ENCODE measurements at regions not wholly inside any gene's neighbourhood (a gene's known extent, or its start where the extent isn't known, plus 50 kb on each side); places are given as distances from the start of the nearest gene placed in this dataset.
"Not testable (repeated sequence)": the region's sequence is repeated elsewhere in the genome, so short reads cannot be mapped to it uniquely, and the experiment has no call there.

DNA sequence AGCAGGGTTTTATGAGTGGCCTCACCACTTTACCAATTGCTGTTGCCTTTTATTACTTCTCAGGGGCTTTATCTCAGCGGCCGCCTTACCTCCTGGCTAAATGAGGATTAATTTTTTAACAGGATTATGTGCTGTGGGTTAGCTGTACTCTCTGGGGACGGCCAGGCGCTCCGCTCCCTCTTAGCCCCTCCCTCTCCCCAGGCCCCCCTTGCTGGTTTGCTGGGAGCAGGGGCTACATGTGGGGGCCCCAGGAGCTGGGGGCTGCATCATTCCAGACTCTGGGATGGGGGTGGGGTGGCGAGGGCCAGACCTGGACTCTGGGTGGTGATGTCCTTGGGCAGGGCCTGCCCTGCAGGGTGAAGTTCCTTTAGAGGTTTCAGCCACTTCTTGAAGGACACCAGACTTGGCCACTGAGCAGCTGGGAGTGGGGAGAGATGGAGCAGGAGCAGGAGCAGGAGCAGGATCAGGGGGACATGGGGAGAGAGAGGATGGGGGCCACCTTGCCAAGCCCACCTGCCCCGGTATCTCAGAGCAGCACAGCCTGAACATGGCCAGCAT lies 196.1 kb downstream of the GOLGA6L6 start:
- DNase-seq (ENCODE audit: low read depth) = no peak

DNA sequence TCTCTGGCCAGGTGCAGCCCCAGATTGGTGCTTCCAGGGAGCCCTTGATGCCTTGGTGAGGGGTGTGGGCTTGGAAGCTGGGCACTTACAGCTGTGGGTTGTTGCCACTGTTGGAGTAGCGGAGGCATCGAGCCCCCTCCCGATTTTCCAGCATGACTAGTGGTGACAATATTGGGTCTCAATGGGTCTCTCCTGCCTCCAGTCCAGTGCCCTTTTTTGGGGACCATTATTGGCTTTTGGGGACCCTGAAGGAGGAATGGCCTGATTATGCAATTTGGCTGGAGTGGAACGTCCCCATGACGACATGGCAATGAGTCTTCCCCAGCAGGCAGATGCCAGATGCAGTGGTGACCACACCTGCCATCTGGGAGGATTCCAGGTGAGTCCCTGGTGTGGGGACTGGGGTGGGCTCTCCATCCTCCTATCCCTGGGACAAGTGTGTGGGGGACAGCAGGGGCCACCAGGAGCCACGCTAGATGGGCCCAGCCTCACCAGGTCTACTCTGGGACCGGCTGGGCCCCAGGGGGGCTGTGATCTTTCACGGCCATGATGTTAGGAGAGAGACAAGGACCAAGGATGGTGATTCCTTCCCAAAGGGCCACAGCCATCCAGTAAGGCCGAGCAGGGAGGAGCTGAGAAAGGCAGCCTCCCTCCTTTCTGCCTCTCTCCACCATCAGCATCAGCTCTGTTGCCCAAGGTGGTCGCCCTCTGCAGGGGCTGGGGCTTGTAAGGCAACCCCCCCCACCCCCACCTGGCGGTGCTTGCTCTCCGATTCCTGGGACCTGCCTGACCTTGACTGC lies 196.8 kb downstream of the GOLGA6L6 start:
- DNase-seq (ENCODE audit: low read depth) = no peak

- not testable (repeated sequence) for DNase-seq (ENCODE audit: low read depth)
These were observed 198.0 kb downstream of the GOLGA6L6 start for GRCh38 chr15:20343395-20344211.

DNA sequence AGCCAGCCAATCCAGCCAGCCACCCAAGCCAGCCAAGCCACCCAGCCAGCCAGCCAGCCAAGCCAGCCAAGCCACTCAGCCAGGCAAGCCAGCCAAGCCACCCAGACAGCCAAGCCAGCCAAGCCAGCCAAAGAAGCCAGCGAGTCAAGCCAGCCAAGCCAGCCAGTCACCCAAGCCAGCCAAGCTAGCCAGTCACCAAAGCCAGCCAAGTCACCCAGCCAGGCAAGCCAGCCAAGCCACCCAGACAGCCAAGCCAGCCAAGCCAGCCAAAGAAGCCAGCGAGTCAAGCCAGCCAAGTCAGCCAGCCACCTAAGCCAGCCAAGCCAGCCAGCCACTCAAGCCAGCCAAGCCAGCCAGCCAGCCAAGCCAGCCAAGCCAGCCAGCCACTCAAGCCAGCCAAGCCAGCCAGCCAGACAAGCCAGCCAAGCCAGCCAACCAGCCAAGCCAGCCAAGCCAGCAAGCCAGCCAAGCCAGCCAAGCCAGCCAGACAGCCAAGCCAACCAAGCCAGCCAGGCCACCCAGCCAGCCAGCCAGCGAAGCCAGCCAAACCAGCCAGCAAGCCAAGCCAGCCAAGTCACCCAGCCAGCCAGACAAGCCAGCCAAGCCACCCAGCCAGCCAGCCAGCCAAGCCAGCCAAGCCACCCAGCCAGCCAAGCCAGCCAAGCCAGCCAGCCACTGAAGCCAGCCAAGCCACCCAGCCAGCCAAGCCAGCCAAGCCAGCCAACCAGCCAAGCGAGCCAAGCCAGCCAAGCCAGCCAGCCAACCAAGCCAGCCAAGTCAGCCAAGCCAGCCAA lies 198.8 kb downstream of the GOLGA6L6 start:
- DNase-seq (ENCODE audit: low read depth) = not testable (repeated sequence)

DNA sequence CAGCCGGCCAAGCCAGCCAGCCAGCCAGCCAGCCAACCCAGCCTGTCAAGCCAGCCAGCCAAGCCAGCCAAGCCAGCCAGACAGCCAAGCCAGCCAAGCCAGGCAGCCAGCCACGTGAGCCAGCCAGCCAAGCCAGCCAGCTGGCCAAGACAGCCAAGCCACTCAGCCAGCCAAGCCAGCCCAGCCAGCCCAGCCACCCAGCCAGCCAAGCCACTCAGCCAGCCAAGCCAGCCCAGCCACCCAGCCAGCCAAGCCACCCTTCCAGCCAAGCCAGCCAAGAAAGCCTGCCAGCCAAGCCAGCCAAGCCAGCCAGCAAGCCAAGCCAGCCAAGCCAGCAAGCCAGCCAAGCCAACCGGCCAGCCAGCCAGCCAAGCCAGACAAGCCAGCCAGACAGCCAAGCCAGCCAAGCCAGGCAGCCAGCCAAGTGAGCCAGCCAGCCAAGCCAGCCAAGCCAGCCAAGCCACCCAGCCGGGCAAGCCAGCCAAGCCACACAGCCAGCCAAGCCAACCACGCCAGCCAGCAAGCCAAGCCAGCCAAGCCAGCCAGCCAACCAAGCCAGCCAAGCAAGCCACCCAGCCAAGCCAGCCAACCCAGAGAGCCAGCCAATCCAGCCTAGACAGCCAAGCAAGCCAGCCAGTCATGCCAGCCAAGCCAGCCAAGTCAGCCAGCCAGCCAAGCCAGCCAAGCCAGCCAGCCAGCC lies 199.5 kb downstream of the GOLGA6L6 start:
- no peak for DNase-seq (ENCODE audit: low read depth)

DNA sequence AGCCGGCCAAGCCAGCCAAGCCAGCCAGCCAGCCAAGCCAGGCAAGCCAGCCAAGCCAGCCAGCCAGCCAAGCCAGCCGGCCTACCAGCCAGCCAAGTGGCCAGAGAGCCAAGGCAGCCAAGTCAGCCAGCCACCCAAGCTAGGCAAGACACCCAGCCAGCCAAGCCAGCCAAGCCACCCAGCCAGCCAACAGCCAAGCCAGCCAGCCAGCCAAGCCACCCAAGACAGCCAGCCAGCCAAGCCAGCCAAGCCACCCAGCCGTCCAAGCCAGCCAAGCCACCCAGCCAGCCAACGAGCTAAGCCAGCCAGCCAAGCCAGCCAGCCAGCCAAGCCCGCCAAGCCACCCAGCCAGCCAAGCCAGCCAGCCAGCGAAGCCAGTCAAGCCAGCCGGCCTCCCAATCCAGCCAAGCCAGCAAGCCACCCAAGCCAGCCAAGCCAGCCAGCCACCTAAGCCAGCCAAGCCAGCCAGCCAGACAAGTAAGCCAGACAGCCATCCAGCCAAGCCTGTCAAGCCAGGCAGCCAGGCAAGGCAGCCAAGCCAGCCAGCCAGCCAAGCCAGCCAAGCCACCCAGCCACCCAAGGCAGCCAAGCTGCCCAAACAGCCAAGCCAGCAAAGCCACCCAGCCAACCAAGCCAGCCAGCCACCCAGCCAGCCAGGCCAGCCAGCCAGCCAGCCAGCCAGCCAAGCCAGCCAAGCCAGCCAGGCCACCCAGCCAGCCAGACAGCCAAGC lies 200.5 kb downstream of the GOLGA6L6 start:
- no peak for DNase-seq (ENCODE audit: low read depth)

DNA sequence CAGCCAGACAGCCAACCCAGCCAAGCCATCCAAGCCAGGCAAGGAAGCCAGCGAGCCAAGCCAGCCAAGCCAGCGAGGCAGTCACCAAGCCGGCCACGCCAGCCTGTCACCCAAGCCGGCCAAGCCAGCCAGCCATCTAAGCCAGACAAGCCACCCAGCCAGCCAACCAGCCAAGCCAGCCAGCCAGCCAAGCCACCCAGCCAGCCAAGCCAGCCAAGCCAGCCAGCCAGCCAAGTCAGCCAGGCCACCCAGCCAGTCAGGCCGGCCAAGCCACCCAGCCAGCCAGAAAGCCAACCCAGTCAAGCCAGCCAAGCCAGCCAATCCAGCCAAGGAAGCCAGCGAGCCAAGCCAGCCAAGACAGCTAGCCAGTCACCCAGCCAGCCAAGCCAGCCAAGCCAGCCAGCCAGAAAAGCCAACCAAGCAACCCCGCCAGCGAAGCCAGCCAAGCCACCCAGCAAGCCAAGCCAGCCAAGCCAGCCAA lies 201.2 kb downstream of the GOLGA6L6 start:
- no peak for DNase-seq (ENCODE audit: low read depth)

- DNase-seq (ENCODE audit: low read depth) = not testable (repeated sequence)
These were observed 202.4 kb downstream of the GOLGA6L6 start for GRCh38 chr15:20339086-20339791.

DNA sequence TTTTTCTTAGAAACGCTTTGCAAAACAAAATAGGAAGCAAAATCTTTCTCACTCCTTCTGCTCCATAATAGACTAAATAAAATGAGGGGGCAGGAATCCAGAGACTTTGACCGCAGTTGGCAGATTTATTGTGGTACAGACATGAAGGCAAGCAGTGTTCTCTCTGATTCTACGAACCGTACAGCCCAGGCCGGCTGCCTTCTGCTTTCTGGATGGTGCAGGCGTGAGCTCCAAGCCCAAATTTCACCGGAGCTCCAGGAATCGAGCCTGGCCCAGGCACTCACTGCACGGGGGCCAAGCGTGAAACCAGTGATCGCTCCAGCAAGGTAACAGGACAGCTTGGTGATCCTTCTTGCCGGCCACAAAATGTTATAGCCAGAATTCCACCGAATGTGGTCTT lies 202.9 kb downstream of the GOLGA6L6 start:
- not testable (repeated sequence) for DNase-seq (ENCODE audit: low read depth)

GRCh38 chr15:20337238-20337637 lies 204.4 kb downstream of the GOLGA6L6 start:
- DNase-seq (ENCODE audit: low read depth) = not testable (repeated sequence)

GRCh38 chr15:20334451-20334850 lies 207.1 kb downstream of the GOLGA6L6 start:
- DNase-seq (ENCODE audit: low read depth) = not testable (repeated sequence)

DNA sequence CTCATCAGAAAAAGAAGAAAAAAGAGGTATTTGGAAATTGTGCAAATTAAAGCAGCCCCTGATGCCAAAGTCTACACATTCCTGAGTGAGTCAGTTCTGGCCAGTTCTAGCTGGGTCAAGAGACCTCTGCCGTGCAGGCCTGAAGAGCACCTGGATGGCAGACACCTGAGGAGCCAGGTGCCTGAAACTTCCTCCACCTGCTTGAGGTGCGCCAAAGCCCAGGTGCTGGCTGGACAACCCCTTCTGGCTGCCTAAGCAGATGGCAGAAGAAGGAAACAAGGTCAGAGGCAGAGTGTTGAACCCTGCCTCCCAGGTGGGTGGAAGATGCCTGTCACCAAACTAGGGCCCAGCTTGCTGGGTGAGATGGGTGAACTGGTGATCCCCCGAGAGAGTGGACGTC lies 215.8 kb downstream of the GOLGA6L6 start:
- DNase-seq (ENCODE audit: low read depth) = not testable (repeated sequence)

GRCh38 chr15:20317132-20317531 lies 224.5 kb downstream of the GOLGA6L6 start:
- DNase-seq (ENCODE audit: low read depth) = not testable (repeated sequence)

- not testable (repeated sequence) for DNase-seq (ENCODE audit: low read depth)
These were observed 230.5 kb downstream of the GOLGA6L6 start for GRCh38 chr15:20311014-20311680.

GRCh38 chr15:20310603-20311002 lies 231.0 kb downstream of the GOLGA6L6 start:
- no peak for DNase-seq (ENCODE audit: low read depth)

- DNase-seq (ENCODE audit: low read depth) = not testable (repeated sequence)
These were observed 231.6 kb downstream of the GOLGA6L6 start for GRCh38 chr15:20309966-20310365.

- not testable (repeated sequence) for DNase-seq (ENCODE audit: low read depth)
These were observed 232.2 kb downstream of the GOLGA6L6 start for GRCh38 chr15:20309395-20309794.

DNA sequence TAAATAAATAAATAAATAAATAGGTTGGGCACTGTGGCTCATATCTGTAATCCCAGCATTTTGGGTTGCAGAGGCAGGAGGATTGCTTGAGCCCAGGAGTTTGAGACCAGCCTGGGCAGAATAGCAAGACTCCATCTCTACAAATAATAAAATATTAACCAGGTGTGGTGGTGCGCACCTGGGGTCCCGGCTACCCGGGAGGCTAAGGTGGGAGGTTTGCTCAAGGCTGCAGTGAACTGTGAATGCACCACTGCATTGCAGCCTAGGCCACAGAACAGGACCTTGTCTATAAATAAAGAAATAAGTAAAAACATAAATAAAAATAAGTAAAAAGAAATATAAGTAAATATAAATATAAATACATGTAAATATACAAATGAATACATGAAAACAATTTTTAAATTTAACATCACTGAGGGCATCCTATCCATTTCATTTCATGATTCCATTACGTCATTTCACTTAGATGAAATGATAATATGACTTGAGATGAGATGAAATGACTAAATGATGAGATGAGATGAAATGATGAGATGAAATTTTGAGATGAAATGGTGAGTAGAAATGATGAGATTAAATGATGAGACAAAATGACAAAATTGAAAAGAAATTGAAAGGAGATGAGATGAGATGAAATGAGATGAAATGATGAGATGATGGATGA lies 233.4 kb downstream of the GOLGA6L6 start:
- not testable (repeated sequence) for DNase-seq (ENCODE audit: low read depth)

GRCh38 chr15:20307137-20307536 lies 234.5 kb downstream of the GOLGA6L6 start:
- DNase-seq (ENCODE audit: low read depth) = not testable (repeated sequence)

All from T-helper 22 cell (primary cell).